K562 (cell line): ENCODE measurements at regions not wholly inside any gene's neighbourhood (a gene's known extent, or its start where the extent isn't known, plus 50 kb on each side); places are given as distances from the start of the nearest gene placed in this dataset.

Experiments used
- ATAC-seq: fragments of 200-7000 bp; cut with Tn5 transposase; 3 replicates; pipeline ENCODE4 v1.9.1; 2020; ENCODE audit warnings: moderate library complexity
- BruUV-seq: library from RNA; stranded (reverse); fragments of 400-500 nt; replicated peaks from 2 replicates; lab custom pipeline; 2021; lab: Mats Ljungman, UMichigan
- CTCF ChIA-PET: fragments of 300-600 bp; formaldehyde crosslinking; extraction: SDS; loops from one replicate; lab custom pipeline; 2021; ENCODE audit warnings: low intra/inter-chr PET ratio; lab: Yijun Ruan, JAX
- POLR2A ChIA-PET: fragments of 300-600, 350-650 bp; sonication (Branson Sonifier 250); formaldehyde crosslinking; extraction: SDS; loops from one replicate; lab custom pipeline; 2021; ENCODE audit warnings: antibody characterized with exemption, inconsistent platforms; lab: Yijun Ruan, JAX
- DNase-seq, 4 experiments: peaks; one replicate each; pipeline versions ENCODE4 v3.0.0 to v3.0.0-alpha.2; 2011 to 2018; ENCODE audit warnings: low spot score in 3 of 4, mixed read lengths in 3 of 4; ENCODE audit errors: extremely low read depth in 1 of 4
- FAIRE-seq: peaks from 2 replicates; lab custom pipeline; 2011; peaks lifted over from hg19 to GRCh38; lab: Jason Lieb, UNC
- H2AFZ ChIP-seq: 2 replicates; pipeline ENCODE4 v1.6.0; 2011; ENCODE audit warnings: low read depth, low read length, control low read depth, inconsistent platforms
- H3K27ac ChIP-seq: fragments of 200-600 bp; 3 replicates; pipeline ENCODE4 v1.8.0; 2011; ENCODE audit warnings: low read depth, mild to moderate bottlenecking, control low read depth, inconsistent platforms, low read length, moderate library complexity, mixed read lengths; ENCODE audit errors: extremely low read depth
- H3K27me3 ChIP-seq, 2 experiments: fragments of 300-600 bp in 1 of 2; 2 replicates in 1 of 2; 3 replicates in 1 of 2; pipeline versions ENCODE4 v1.6.0 to v1.8.0; 2011; ENCODE audit warnings: inconsistent platforms in 2 of 2, low read length in 2 of 2, mild to moderate bottlenecking in 1 of 2, mixed read lengths in 1 of 2, moderate library complexity in 1 of 2; ENCODE audit not compliant: control insufficient read depth in 2 of 2, insufficient read depth in 2 of 2
- H3K36me3 ChIP-seq: fragments of 300-600 bp; 3 replicates; pipeline ENCODE4 v1.8.0; 2011; ENCODE audit warnings: mild to moderate bottlenecking, low read length, inconsistent platforms; ENCODE audit not compliant: control insufficient read depth, insufficient read depth
- H3K4me1 ChIP-seq, 2 experiments: fragments of 200-600 bp in 1 of 2; replicated peaks in 1 of 2; 2 replicates in 1 of 2; 3 replicates in 1 of 2; pipeline versions ENCODE4 v1.5.1 to v1.8.0; 2011; ENCODE audit warnings: inconsistent platforms in 2 of 2, low read length in 2 of 2, mild to moderate bottlenecking in 1 of 2, mixed read lengths in 1 of 2, moderate library complexity in 1 of 2; ENCODE audit not compliant: control insufficient read depth in 2 of 2, insufficient read depth in 2 of 2
- H3K4me2 ChIP-seq: 2 replicates; pipeline ENCODE4 v1.6.1; 2011; ENCODE audit warnings: low read length, control low read depth, inconsistent platforms, mixed read lengths; ENCODE audit not compliant: insufficient read depth
- H3K4me3 ChIP-seq: fragments of 200-600 bp; sonication (generic), shearing (Covaris generic); 2 replicates; pipeline ENCODE4 v1.5.1; 2016; ENCODE audit warnings: control low read depth, inconsistent platforms
- H3K79me2 ChIP-seq: fragments of 200-600 bp; 3 replicates; pipeline ENCODE4 v1.8.0; 2011; ENCODE audit warnings: low read length, inconsistent platforms; ENCODE audit not compliant: control insufficient read depth, insufficient read depth
- H3K9ac ChIP-seq, 2 experiments: 2 replicates each; pipeline versions ENCODE4 v1.6.0 to v1.6.1; 2011; ENCODE audit warnings: low read depth in 2 of 2, low read length in 2 of 2, control low read depth in 1 of 2, inconsistent platforms in 1 of 2, mild to moderate bottlenecking in 1 of 2, mixed read lengths in 1 of 2; ENCODE audit not compliant: insufficient read depth in 1 of 2
- H3K9me1 ChIP-seq: one replicate; pipeline ENCODE4 v1.6.0; 2011; ENCODE audit warnings: inconsistent platforms, mild to moderate bottlenecking, low read length, moderate library complexity; ENCODE audit not compliant: control insufficient read depth, insufficient read depth
- H3K9me3 ChIP-seq: replicated peaks from 2 replicates; pipeline ENCODE4 v1.5.1; 2011; ENCODE audit warnings: low read depth, low read length, inconsistent platforms; ENCODE audit not compliant: control insufficient read depth, insufficient read depth
- H4K20me1 ChIP-seq: replicated peaks from 2 replicates; pipeline ENCODE4 v1.6.1; 2011; ENCODE audit warnings: low read length, inconsistent platforms, mixed read lengths; ENCODE audit not compliant: control insufficient read depth, insufficient read depth
- DNMT1 ChIP-seq: fragments of 450-650 bp; IDR thresholded peaks from 2 replicates; pipeline ENCODE4 v1.6.1; 2016; ENCODE audit warnings: antibody characterized with exemption, mild to moderate bottlenecking
- SRSF1 ChIP-seq: fragments of 200-400 bp; formaldehyde crosslinking; IDR thresholded peaks from 2 replicates; pipeline ENCODE4 v1.6.1; 2017; ENCODE audit warnings: mild to moderate bottlenecking, low read depth, low read length, moderate library complexity
- TEAD4 ChIP-seq, 2 experiments: sonication (generic) in 1 of 2; formaldehyde crosslinking in 1 of 2; IDR thresholded peaks; 2 replicates each; pipeline versions ENCODE4 v1.6.1 to v1.8.0; 2012 to 2022; ENCODE audit warnings: borderline replicate concordance in 1 of 2, inconsistent platforms in 1 of 2, low read length in 1 of 2, mild to moderate bottlenecking in 1 of 2, missing genetic modification reagents in 1 of 2
- TRIM28 ChIP-seq: fragments of 450-650 bp; IDR thresholded peaks from 2 replicates; pipeline ENCODE4 v1.6.1; 2017
- ZNF766 ChIP-seq: fragments of 200-800 bp; sonication (Bioruptor generic); conservative IDR thresholded peaks from 2 replicates; pipeline ENCODE4 v1.6.1; 2016; ENCODE audit warnings: missing genetic modification characterization, missing compliant biosample characterization
- in situ Hi-C: fragments of 300-500 bp; cut with MboI; formaldehyde crosslinking; loops from 4 replicates; pipeline ENCODE4 v1.15.0; 2018; ENCODE audit warnings: inconsistent platforms, mixed read lengths
- intact Hi-C: fragments of 100-400 bp; cut with micrococcal nuclease; formaldehyde crosslinking; loops from 2 replicates; pipeline ENCODE4 v1.14.2; 2022
- TF ChIP-seq, protein P1 (sequence below), 2 experiments: IDR thresholded peaks; 2 replicates each; pipeline ENCODE4 v1.6.1; 2011; ENCODE audit warnings: borderline replicate concordance in 1 of 2, control low read depth in 1 of 2, low read depth in 1 of 2, low read length in 1 of 2, mild to moderate bottlenecking in 1 of 2, mixed read lengths in 1 of 2, moderate library complexity in 1 of 2; ENCODE audit not compliant: insufficient read depth in 1 of 2, insufficient read length in 1 of 2, poor library complexity in 1 of 2, severe bottlenecking in 1 of 2; ENCODE audit errors: extremely low read depth in 1 of 2
- TF ChIP-seq, protein P2 (sequence below): IDR thresholded peaks from 2 replicates; pipeline ENCODE4 v1.6.1; 2011; ENCODE audit not compliant: insufficient read length; ENCODE audit errors: extremely low read depth

DNA sequence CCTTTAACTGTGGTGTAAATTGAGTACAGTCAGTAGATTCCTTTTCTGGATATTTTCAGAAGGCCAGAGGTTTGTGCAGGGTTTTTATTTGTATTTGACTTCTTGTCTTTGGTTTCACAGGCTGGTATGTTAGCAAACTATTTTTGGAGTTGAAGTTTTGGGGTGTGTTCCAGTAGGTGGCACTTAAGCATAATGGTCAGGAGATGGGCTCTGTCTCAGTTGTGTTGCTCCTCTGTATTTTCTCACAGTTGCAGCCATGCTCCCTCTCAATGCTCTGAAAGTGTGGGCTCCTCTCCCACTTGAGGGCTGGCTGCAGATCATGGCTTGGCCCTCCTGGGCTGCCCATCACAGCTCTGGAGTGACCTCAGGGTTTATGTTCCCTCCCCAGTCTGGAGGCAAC is 267.0 kb upstream of the PCSK5 start:
- Histone ChIP-seq H3K4me3 (no peak overlapping the region), H3K9me3 (no peaks in the 10 kb centered on the region), H3K9ac (no peak overlapping the region), H3K27ac (no peak overlapping the region), H3K4me2 (no peak overlapping the region)
- intact Hi-C loops (no loop called here), in situ Hi-C loops (no loop called here)
- TF ChIP-seq TEAD4 (IDR thresholded peaks at IDR 0.05; ENCODE audit: low read length) (no peak), TEAD4 (CRISPR knock-in tag; IDR thresholded peaks at IDR 0.05; ENCODE audit: borderline replicate concordance) (no peak), SRSF1 (no peak), DNMT1 (no peak), ZNF766 (CRISPR knock-in tag) (no peak), TRIM28 (no peak)
- TF ChIP-seq, protein P1, sequence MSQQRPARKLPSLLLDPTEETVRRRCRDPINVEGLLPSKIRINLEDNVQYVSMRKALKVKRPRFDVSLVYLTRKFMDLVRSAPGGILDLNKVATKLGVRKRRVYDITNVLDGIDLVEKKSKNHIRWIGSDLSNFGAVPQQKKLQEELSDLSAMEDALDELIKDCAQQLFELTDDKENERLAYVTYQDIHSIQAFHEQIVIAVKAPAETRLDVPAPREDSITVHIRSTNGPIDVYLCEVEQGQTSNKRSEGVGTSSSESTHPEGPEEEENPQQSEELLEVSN (IDR thresholded peaks at IDR 0.05; ENCODE audit: borderline replicate concordance in 1 of 2, extremely low read depth in 1 of 2, insufficient read depth in 1 of 2, insufficient read length in 1 of 2, low read depth in 1 of 2, low read length in 1 of 2, poor library complexity in 1 of 2, severe bottlenecking in 1 of 2) = no peak
- TF ChIP-seq, protein P2, sequence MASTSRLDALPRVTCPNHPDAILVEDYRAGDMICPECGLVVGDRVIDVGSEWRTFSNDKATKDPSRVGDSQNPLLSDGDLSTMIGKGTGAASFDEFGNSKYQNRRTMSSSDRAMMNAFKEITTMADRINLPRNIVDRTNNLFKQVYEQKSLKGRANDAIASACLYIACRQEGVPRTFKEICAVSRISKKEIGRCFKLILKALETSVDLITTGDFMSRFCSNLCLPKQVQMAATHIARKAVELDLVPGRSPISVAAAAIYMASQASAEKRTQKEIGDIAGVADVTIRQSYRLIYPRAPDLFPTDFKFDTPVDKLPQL = no peak
- TF ChIP-seq, all 486 proteins: peak for 0
- H3K9me1 ChIP-seq = no peaks in the 10 kb centered on the region
- no peaks in the 10 kb centered on the region for H3K4me1 ChIP-seq
- FAIRE-seq (no peak), DNase-seq (no peak), ATAC-seq (no peak)
- no peaks in the 10 kb centered on the region for H3K79me2 ChIP-seq
- H3K27me3 ChIP-seq = no peaks in the 10 kb centered on the region
- no peaks in the 10 kb centered on the region for H3K36me3 ChIP-seq
- BruUV-seq = no TSS peak
- H4K20me1 ChIP-seq = no peaks in the 10 kb centered on the region
- CTCF ChIA-PET = no interaction called here
- no peak overlapping the region for H2AFZ ChIP-seq
- POLR2A ChIA-PET = no interaction called here
